ENCODE measurements at regions not wholly inside any gene's neighbourhood (a gene's known extent, or its start where the extent isn't known, plus 50 kb on each side); places are given as distances from the start of the nearest gene placed in this dataset.

GRCh38 chrX:39137363-39137954 lies 336.2 kb downstream of the MID1IP1 start:
- no peak for DNase-seq (ENCODE audit: low read depth in 2 of 2, low spot score in 1 of 2)

GRCh38 chrX:39140581-39140980 lies 339.3 kb downstream of the MID1IP1 start:
- DNase-seq (ENCODE audit: low read depth in 2 of 2, low spot score in 1 of 2) = no peak

GRCh38 chrX:39144323-39144722 lies 343.1 kb downstream of the MID1IP1 start:
- no peak for DNase-seq (ENCODE audit: low read depth in 2 of 2, low spot score in 1 of 2)

- no peak for DNase-seq (ENCODE audit: low read depth in 2 of 2, low spot score in 1 of 2)
Observed at GRCh38 chrX:39144956-39145355, 343.7 kb downstream of the MID1IP1 start.

GRCh38 chrX:39145859-39146258 lies 344.6 kb downstream of the MID1IP1 start:
- DNase-seq (ENCODE audit: low read depth in 2 of 2, low spot score in 1 of 2) = no peak

- peak; percentile 27 to 34 for DNase-seq (ENCODE audit: low read depth in 2 of 2, low spot score in 1 of 2)
Observed at GRCh38 chrX:39149761-39150160, 348.5 kb downstream of the MID1IP1 start.

- DNase-seq (ENCODE audit: low read depth in 2 of 2, low spot score in 1 of 2) = no peak
Observed at GRCh38 chrX:39150220-39150619, 349.0 kb downstream of the MID1IP1 start.

GRCh38 chrX:39150621-39151020 lies 349.4 kb downstream of the MID1IP1 start:
- DNase-seq (ENCODE audit: low read depth in 2 of 2, low spot score in 1 of 2) = no peak

GRCh38 chrX:39152106-39152649 lies 350.9 kb downstream of the MID1IP1 start:
- DNase-seq (ENCODE audit: low read depth in 2 of 2, low spot score in 1 of 2) = no peak

- no peak for DNase-seq (ENCODE audit: low read depth in 2 of 2, low spot score in 1 of 2)
Observed at GRCh38 chrX:39156051-39156450, 354.8 kb downstream of the MID1IP1 start.

GRCh38 chrX:39157006-39157405 lies 355.7 kb downstream of the MID1IP1 start:
- DNase-seq (ENCODE audit: low read depth in 2 of 2, low spot score in 1 of 2) = no peak

- no peak for DNase-seq (ENCODE audit: low read depth in 2 of 2, low spot score in 1 of 2)
Observed at GRCh38 chrX:39157796-39158195, 356.5 kb downstream of the MID1IP1 start.

GRCh38 chrX:39158801-39159657 lies 357.8 kb downstream of the MID1IP1 start:
- no peak for DNase-seq (ENCODE audit: low read depth in 2 of 2, low spot score in 1 of 2)

GRCh38 chrX:39159921-39160507 lies 358.8 kb downstream of the MID1IP1 start:
- no peak for DNase-seq (ENCODE audit: low read depth in 2 of 2, low spot score in 1 of 2)

- no peak for DNase-seq (ENCODE audit: low read depth in 2 of 2, low spot score in 1 of 2)
Observed at GRCh38 chrX:39161611-39162255, 360.5 kb downstream of the MID1IP1 start.

- no peak for DNase-seq (ENCODE audit: low read depth in 2 of 2, low spot score in 1 of 2)
Observed at GRCh38 chrX:39162322-39162735, 361.1 kb downstream of the MID1IP1 start.

- DNase-seq (ENCODE audit: low read depth in 2 of 2, low spot score in 1 of 2) = no peak
Observed at GRCh38 chrX:39163581-39164126, 362.4 kb downstream of the MID1IP1 start.

GRCh38 chrX:39164212-39164611 lies 363.0 kb downstream of the MID1IP1 start:
- DNase-seq (ENCODE audit: low read depth in 2 of 2, low spot score in 1 of 2) = no peak

GRCh38 chrX:39165185-39165584 lies 363.9 kb downstream of the MID1IP1 start:
- no peak for DNase-seq (ENCODE audit: low read depth in 2 of 2, low spot score in 1 of 2)

- DNase-seq (ENCODE audit: low read depth in 2 of 2, low spot score in 1 of 2) = no peak
Observed at GRCh38 chrX:39165773-39166172, 364.5 kb downstream of the MID1IP1 start.

- no peak for DNase-seq (ENCODE audit: low read depth in 2 of 2, low spot score in 1 of 2)
Observed at GRCh38 chrX:39167791-39168190, 366.5 kb downstream of the MID1IP1 start.
